Transverse colon (tissue), 4 donors: ENCODE measurements at regions not wholly inside any gene's neighbourhood (a gene's known extent, or its start where the extent isn't known, plus 50 kb on each side); places are given as distances from the start of the nearest gene placed in this dataset.

ENCODE experiments used
- EP300 ChIP-seq: sonication (generic); formaldehyde crosslinking; IDR thresholded peaks from one replicate; pipeline ENCODE4 v1.6.1; 2017; ENCODE audit warnings: antibody characterized with exemption, low read depth
- POLR2A ChIP-seq: fragments of 450-650 bp; IDR thresholded peaks from one replicate; pipeline ENCODE4 v1.6.1; 2016; ENCODE audit warnings: antibody characterized with exemption, mild to moderate bottlenecking, moderate library complexity
- POLR2AphosphoS5 ChIP-seq, 3 donors: sonication (generic); formaldehyde crosslinking; IDR thresholded peaks; one replicate each; pipeline ENCODE4 v1.6.1; 2016; ENCODE audit warnings: antibody characterized with exemption in 3 of 3
- TF ChIP-seq, protein P1 (sequence below), 5 experiments: fragments of 200-600 bp in 3 of 5; fragments of 450-650 bp in 2 of 5; sonication (generic) in 3 of 5; IDR thresholded peaks; 1 replicate in 2 of 5; 2 replicates in 3 of 5; pipeline ENCODE4 v1.5.1; 2016 to 2017; ENCODE audit warnings: antibody characterized with exemption in 5 of 5, inconsistent platforms in 3 of 5, mild to moderate bottlenecking in 2 of 5, moderate library complexity in 1 of 5

- TF ChIP-seq POLR2A (no peak), EP300 (no peak), POLR2AphosphoS5 (IDR thresholded peaks at IDR 0.05) (no peak)
- TF ChIP-seq, protein P1, sequence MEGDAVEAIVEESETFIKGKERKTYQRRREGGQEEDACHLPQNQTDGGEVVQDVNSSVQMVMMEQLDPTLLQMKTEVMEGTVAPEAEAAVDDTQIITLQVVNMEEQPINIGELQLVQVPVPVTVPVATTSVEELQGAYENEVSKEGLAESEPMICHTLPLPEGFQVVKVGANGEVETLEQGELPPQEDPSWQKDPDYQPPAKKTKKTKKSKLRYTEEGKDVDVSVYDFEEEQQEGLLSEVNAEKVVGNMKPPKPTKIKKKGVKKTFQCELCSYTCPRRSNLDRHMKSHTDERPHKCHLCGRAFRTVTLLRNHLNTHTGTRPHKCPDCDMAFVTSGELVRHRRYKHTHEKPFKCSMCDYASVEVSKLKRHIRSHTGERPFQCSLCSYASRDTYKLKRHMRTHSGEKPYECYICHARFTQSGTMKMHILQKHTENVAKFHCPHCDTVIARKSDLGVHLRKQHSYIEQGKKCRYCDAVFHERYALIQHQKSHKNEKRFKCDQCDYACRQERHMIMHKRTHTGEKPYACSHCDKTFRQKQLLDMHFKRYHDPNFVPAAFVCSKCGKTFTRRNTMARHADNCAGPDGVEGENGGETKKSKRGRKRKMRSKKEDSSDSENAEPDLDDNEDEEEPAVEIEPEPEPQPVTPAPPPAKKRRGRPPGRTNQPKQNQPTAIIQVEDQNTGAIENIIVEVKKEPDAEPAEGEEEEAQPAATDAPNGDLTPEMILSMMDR (IDR thresholded peaks at IDR 0.05): no peak
These were observed 387.8 kb upstream of the SLC39A10 start for GRCh38 chr2:195269220-195269619.
